GM18511 (cell line): ENCODE measurements at regions not wholly inside any gene's neighbourhood (a gene's known extent, or its start where the extent isn't known, plus 50 kb on each side); places are given as distances from the start of the nearest gene placed in this dataset.
A peak's percentile ranks its signal among the peaks of the same experiment; 100 is the strongest.
"Not testable (repeated sequence)": the region's sequence is repeated elsewhere in the genome, so short reads cannot be mapped to it uniquely, and the experiment has no call there.

Experiments
- ATAC-seq: cut with Tn5 transposase; IDR thresholded peaks from one replicate; pipeline ENCODE4 v1.9.1; 2021; ENCODE audit warnings: mild to moderate bottlenecking, moderate library complexity; ENCODE audit not compliant: unreplicated experiment

DNA sequence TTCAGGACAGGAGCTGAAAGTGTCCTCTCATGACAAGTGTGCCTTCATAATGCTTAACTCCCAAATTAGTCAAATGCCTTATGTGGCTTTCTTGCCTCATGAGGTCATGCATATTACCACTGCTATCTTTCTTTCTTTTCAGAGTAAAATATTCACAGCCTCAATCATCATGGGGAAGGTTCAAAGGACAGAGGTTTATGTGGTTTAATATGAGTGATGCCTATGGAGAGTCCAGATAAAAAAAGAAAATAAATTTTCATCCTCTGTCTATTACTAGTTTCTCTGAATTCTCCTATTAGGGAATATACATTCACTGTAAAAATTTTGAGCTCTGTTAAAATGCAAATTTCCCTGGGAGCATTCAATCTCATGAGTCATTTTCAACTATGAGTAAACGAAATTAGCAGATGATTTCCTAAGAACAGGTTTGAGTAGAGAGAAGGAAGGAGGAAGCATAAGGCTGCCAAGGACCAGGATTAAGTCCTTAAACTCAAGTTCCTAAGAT is 396.9 kb upstream of the ADGRB3 start:
- peak; percentile 63 for ATAC-seq

GRCh38 chr6:68237205-68237604 is 397.9 kb upstream of the ADGRB3 start:
- no peak for ATAC-seq

DNA sequence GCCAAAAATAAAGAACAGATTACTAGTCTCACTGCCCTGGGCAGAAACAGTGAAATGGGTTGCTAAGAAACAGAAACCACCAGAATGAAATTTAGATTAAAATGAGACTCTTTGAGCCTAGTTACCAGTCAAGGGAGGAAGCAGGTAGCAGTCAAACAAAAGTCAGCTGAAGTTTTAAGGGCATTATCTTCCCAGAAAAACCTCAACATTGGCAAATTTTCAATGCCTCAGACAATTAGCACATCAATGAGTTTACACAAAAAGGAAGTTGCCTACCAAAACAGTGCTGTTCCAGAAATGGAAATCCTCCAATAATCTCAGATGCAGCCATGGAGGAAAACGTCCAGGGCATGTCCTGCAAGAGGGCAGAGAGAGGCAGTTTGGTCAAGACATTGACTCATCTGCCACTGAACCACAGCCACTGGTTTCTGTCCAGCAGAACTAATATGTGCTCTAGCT is 399.7 kb upstream of the ADGRB3 start:
- peak; percentile 52 for ATAC-seq

GRCh38 chr6:68233623-68234022 is 401.5 kb upstream of the ADGRB3 start:
- no peak for ATAC-seq

- ATAC-seq, result no peak
Observed at GRCh38 chr6:68229566-68229965, 405.5 kb upstream of the ADGRB3 start.

GRCh38 chr6:68226460-68226859 is 408.6 kb upstream of the ADGRB3 start:
- no peak for ATAC-seq

GRCh38 chr6:68225729-68226128 is 409.4 kb upstream of the ADGRB3 start:
- no peak for ATAC-seq

- no peak for ATAC-seq
Observed at GRCh38 chr6:68211242-68211795, 423.8 kb upstream of the ADGRB3 start.

GRCh38 chr6:68207612-68208011 is 427.5 kb upstream of the ADGRB3 start:
- ATAC-seq, result not testable (repeated sequence)

GRCh38 chr6:68200929-68201328 is 434.2 kb upstream of the ADGRB3 start:
- ATAC-seq, result no peak

DNA sequence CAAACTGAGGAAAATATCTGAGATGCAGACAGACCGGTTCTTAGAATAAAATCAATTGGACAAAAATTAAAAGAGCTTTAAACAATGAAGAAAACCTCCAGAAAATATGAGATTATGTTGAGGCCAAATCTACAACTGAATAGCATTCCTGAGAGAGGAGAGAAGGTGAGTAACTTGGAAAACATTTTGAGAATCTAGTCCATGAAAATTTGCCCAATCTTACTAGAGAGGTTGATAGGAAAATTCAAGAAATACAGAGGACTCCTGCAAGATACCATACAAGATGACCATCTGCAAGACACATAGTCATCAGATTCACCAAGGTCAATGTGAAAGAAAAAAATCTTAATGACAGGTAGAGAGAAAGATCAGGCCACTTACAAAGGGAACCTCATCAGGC is 437.7 kb upstream of the ADGRB3 start:
- no peak for ATAC-seq

DNA sequence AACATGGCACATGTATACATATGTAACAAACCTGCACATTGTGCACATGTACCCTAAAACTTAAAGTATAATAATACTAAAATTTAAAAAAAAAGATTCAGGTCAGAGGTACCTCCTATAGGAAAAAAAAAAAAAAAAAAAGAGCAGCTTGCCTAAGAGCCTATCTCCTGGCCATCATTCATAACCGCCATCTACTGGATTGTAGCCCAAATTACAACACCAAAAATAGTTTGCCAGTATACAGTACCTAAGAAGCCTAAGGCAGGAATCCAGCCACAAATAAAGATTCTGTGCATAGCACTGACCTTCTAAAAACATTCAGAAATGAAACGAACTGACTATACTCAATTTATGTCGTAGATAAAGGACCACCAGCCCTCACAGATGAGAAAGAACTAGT is 438.4 kb upstream of the ADGRB3 start:
- peak; percentile 61 for ATAC-seq

- not testable (repeated sequence) for ATAC-seq
Observed at GRCh38 chr6:68195753-68196152, 439.3 kb upstream of the ADGRB3 start.

DNA sequence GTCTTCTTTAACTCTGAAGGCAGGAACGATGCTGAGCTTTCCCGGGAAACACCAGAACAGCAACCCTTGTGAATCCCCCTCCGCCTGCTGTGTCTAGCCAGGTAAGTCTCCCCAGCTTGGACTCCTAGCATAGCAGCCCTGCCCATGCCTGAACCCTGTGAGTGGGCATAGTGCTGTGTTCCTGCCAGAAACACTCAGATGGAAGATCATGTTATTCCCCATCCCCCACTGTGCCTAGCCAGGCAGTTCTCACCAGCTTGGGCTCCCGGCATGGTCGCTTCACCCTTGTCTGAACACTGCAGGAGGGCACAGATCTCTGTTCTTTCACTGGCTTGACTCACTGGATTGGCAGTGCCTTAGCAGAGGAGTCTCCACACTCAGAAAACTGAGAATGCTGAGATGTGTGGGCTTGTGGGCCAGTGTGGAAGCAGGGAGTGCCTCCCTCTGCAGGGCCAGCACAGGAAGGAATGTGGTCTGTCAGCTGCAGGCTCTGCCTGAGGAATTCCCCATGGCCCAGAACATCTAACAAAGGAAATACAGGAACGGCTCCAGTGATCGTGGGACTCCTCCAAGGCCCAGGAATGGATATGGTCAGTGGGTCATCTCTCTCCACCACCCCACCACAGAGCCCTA is 440.1 kb upstream of the ADGRB3 start:
- no peak for ATAC-seq

GRCh38 chr6:68192988-68193387 is 442.1 kb upstream of the ADGRB3 start:
- peak; percentile 48 for ATAC-seq

DNA sequence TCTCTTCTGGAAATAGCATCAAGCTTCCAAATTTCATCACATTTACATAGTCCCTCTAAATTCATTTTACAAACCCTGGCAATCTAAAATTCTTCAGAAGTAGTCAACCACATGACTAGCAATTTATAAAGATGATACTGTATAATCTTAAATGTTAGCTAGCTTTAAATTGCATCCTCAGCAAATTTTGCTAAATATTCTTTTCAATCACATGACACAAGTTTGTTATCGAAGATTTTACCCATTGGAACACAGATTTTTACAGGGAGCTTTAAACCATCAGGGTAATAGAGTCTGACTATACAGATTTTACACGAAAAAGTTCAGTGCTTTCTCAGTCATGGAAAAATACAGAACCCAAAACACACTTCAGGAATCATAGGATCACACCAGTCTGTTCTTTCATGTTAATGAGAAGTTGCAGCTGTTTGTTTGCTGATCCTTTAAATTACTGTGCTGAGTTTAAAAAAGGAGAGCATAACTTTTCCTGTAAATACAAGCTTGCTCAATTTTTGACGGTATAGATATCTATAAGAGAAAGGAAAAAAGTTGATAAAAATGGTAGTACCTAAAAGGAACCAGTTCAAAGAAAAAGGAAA is 445.8 kb upstream of the ADGRB3 start:
- ATAC-seq, result no peak

- ATAC-seq, result no peak
Observed at GRCh38 chr6:68186870-68187269, 448.2 kb upstream of the ADGRB3 start.

DNA sequence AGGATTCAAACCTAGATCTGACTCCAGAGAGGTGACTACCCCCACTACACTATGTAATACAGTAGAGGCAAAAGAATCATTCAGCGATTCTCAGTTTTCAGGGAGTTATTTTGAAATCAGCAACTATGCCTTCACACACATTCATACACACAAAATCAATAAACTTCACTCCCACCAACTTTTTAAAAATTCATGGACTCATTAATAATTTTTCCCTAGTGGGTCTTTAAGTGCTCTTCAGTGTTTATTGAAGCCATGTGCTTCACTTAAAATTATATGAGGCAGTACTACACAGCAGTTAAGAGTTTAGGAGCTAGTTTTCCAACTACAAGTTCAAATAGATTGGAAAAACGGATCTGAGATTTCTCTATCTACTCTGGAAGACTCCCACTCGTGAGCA is 452.7 kb upstream of the ADGRB3 start:
- ATAC-seq, result no peak

DNA sequence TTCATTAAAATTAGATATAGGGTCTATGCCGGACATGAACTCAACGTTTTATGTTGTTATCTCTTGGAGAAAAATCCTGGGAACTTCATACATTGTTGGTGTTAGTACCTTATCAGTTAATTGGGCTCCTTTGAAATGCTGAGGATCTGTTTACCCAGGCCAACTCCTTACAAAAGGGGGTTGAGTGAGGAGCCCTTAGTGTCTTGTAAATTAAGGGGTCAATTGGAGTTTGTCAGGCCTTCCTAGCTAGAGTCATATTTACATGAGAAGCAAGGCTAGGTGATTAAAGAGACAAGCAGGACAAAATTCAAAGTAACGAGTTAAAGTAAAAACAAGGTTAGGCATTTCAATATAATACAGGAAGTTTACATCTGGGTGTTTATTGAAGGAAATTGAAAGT is 454.1 kb upstream of the ADGRB3 start:
- ATAC-seq, result not testable (repeated sequence)

- no peak for ATAC-seq
Observed at GRCh38 chr6:68173616-68174015, 461.5 kb upstream of the ADGRB3 start.

DNA sequence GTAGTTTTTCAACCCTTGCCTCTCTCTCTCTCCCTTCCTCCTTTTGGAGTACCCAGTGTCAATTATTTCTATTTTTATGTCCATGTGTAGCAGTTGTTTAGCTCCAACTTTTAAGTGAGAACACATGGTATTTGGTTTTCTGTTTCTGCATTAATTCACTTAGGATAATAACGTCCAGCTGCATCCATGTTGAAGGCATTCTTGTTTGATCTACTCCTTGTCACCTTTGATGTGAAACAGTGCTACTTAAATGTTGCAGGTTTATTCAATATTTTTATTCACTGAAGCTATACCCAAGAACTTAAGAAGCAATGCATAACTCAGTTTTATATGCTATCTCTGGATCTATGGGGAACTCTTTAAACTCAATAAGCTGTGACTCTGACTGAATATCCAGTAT is 465.2 kb upstream of the ADGRB3 start:
- ATAC-seq, result no peak

DNA sequence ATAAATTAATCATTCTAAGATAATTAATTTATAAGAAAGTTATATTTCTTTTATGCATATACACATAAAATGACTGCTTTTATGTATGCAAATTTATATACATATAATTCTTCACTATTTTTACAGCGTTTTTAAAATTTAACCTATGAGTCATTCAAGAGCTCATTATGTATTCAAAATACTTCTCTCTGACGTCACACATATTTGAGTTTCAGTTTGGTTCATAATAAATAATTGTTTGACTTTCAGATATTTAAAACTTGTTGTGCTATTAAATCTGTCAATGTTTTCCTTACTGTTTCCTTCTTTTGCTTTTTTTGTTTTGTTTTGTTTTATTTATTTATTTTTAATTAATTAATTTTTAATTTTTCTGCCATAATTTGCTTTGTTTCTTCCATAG is 467.5 kb upstream of the ADGRB3 start:
- ATAC-seq, result no peak
